Nephron progenitor cell (in vitro differentiated cells): ENCODE measurements at regions not wholly inside any gene's neighbourhood (a gene's known extent, or its start where the extent isn't known, plus 50 kb on each side); places are given as distances from the start of the nearest gene placed in this dataset.
"Not testable (repeated sequence)": the region's sequence is repeated elsewhere in the genome, so short reads cannot be mapped to it uniquely, and the experiment has no call there.

Experiments used
- DNase-seq: peaks from one replicate; pipeline ENCODE4 v3.0.0; 2021
- H3K27ac Mint-ChIP-seq: 2 replicates; pipeline ENCODE4 v1.8.0; 2021; ENCODE audit warnings: mild to moderate bottlenecking, moderate library complexity, mixed read lengths
- H3K27me3 Mint-ChIP-seq: 2 replicates; pipeline ENCODE4 v1.8.0; 2021; ENCODE audit warnings: mild to moderate bottlenecking, low read depth, mixed read lengths; ENCODE audit not compliant: poor library complexity
- H3K36me3 Mint-ChIP-seq: 2 replicates; pipeline ENCODE4 v1.8.0; 2021; ENCODE audit warnings: low read depth, mixed read lengths
- H3K4me1 Mint-ChIP-seq: 2 replicates; pipeline ENCODE4 v1.8.0; 2021; ENCODE audit warnings: mixed read lengths
- H3K4me3 Mint-ChIP-seq: 2 replicates; pipeline ENCODE4 v1.8.0; 2021; ENCODE audit warnings: mild to moderate bottlenecking, moderate library complexity, mixed read lengths
- H3K9me3 Mint-ChIP-seq: 2 replicates; pipeline ENCODE4 v1.8.0; 2021; ENCODE audit warnings: mild to moderate bottlenecking, moderate library complexity, mixed read lengths
- CTCF ChIP-seq: fragments of 200-600 bp; sonication (generic); IDR thresholded peaks from 2 replicates; pipeline ENCODE4 v1.5.0; 2021; ENCODE audit warnings: antibody characterized with exemption

- no peak for DNase-seq
- H3K4me3 Mint-ChIP-seq = no peak overlapping the region
- H3K27me3 Mint-ChIP-seq = no peaks in the 10 kb centered on the region
- no peaks in the 10 kb centered on the region for H3K9me3 Mint-ChIP-seq
- H3K4me1 Mint-ChIP-seq = no peaks in the 10 kb centered on the region
- no peak overlapping the region for H3K27ac Mint-ChIP-seq
- H3K36me3 Mint-ChIP-seq = no peaks in the 10 kb centered on the region
- TF ChIP-seq CTCF = no peak
Observed at GRCh38 chr6:76982476-76983199, 480.7 kb downstream of the HTR1B start.

- H3K9me3 Mint-ChIP-seq = no peaks in the 10 kb centered on the region
- H3K27ac Mint-ChIP-seq = peak overlapping the region; percentile 78
- H3K4me3 Mint-ChIP-seq = no peak overlapping the region
- peaks cover 11% of the 10 kb centered on the region for H3K4me1 Mint-ChIP-seq
- no peak for TF ChIP-seq CTCF
- no peaks in the 10 kb centered on the region for H3K27me3 Mint-ChIP-seq
- H3K36me3 Mint-ChIP-seq = no peaks in the 10 kb centered on the region
- no peak for DNase-seq
Observed at GRCh38 chr6:76972474-76972873, 490.8 kb downstream of the HTR1B start.

- H3K36me3 Mint-ChIP-seq, H3K27me3 Mint-ChIP-seq, H3K4me3 Mint-ChIP-seq, H3K4me1 Mint-ChIP-seq: not testable (repeated sequence)
- DNase-seq = peak; percentile 9
- Mint-ChIP-seq H3K9me3 (peaks cover 29% of the 10 kb centered on the region), H3K27ac (peak overlapping the region; percentile 77)
Observed at GRCh38 chr6:76959177-76959576, 504.1 kb downstream of the HTR1B start.

GRCh38 chr6:76942203-76942966 is 520.9 kb downstream of the HTR1B start:
- Mint-ChIP-seq H3K4me3 (no peak overlapping the region), H3K9me3 (peaks cover 6% of the 10 kb centered on the region), H3K27me3 (no peaks in the 10 kb centered on the region), H3K36me3 (no peaks in the 10 kb centered on the region), H3K27ac (no peak overlapping the region), H3K4me1 (no peaks in the 10 kb centered on the region)
- no peak for TF ChIP-seq CTCF
- DNase-seq = no peak

- Mint-ChIP-seq H3K9me3 (peaks cover 6% of the 10 kb centered on the region), H3K27ac (no peak overlapping the region), H3K4me3 (no peak overlapping the region), H3K27me3 (no peaks in the 10 kb centered on the region), H3K4me1 (no peaks in the 10 kb centered on the region), H3K36me3 (no peaks in the 10 kb centered on the region)
- DNase-seq = no peak
- no peak for TF ChIP-seq CTCF
Observed at GRCh38 chr6:76940191-76940590, 523.1 kb downstream of the HTR1B start.

- H3K9me3 Mint-ChIP-seq = no peaks in the 10 kb centered on the region
- DNase-seq = no peak
- no peaks in the 10 kb centered on the region for H3K27me3 Mint-ChIP-seq
- TF ChIP-seq CTCF = no peak
- no peaks in the 10 kb centered on the region for H3K4me1 Mint-ChIP-seq
- no peaks in the 10 kb centered on the region for H3K36me3 Mint-ChIP-seq
- no peak overlapping the region for H3K4me3 Mint-ChIP-seq
- H3K27ac Mint-ChIP-seq = no peak overlapping the region
Observed at GRCh38 chr6:76914737-76915136, 548.6 kb downstream of the HTR1B start.

GRCh38 chr6:76905541-76905940 is 557.8 kb downstream of the HTR1B start:
- peaks cover 27% of the 10 kb centered on the region for H3K9me3 Mint-ChIP-seq
- DNase-seq, H3K36me3 Mint-ChIP-seq, H3K27me3 Mint-ChIP-seq, H3K4me1 Mint-ChIP-seq, H3K27ac Mint-ChIP-seq, H3K4me3 Mint-ChIP-seq: not testable (repeated sequence)
